ENCODE measurements at regions not wholly inside any gene's neighbourhood (a gene's known extent, or its start where the extent isn't known, plus 50 kb on each side); places are given as distances from the start of the nearest gene placed in this dataset.

- TF ChIP-seq CTCF (IDR thresholded peaks at IDR 0.05): no peak
- no peak for TF ChIP-seq POLR2A (IDR thresholded peaks at IDR 0.05)
Measured at GRCh38 chr4:45566896-45567603, 556.8 kb downstream of the GABRG1 start.

Data from uterus (tissue), 2 donors.